Lower leg skin (tissue), 3 donors: ENCODE measurements at regions not wholly inside any gene's neighbourhood (a gene's known extent, or its start where the extent isn't known, plus 50 kb on each side); places are given as distances from the start of the nearest gene placed in this dataset.

ENCODE experiments used
- CTCF ChIP-seq, 3 donors: fragments of 450-650 bp; IDR thresholded peaks; one replicate each; pipeline ENCODE4 v1.5.1; 2016; ENCODE audit warnings: antibody characterized with exemption in 3 of 3, mild to moderate bottlenecking in 3 of 3, moderate library complexity in 2 of 3
- POLR2A ChIP-seq, 2 donors: fragments of 450-650 bp; IDR thresholded peaks; one replicate each; pipeline ENCODE4 v1.6.1; 2016 to 2017; ENCODE audit warnings: antibody characterized with exemption in 2 of 2, mild to moderate bottlenecking in 1 of 2, moderate library complexity in 1 of 2

- TF ChIP-seq CTCF (IDR thresholded peaks at IDR 0.05) (no peak), POLR2A (IDR thresholded peaks at IDR 0.05) (no peak)
Observed at GRCh38 chr11:70861559-70861958, 390.8 kb downstream of the SHANK2 start.
